MM.1S (cell line): ENCODE measurements at regions not wholly inside any gene's neighbourhood (a gene's known extent, or its start where the extent isn't known, plus 50 kb on each side); places are given as distances from the start of the nearest gene placed in this dataset.

ENCODE experiments used
- DNase-seq: peaks from one replicate; pipeline ENCODE4 v3.0.0-alpha.2; 2015
- H2AFZ ChIP-seq: fragments of 300-600 bp; sonication (generic); 2 replicates; pipeline ENCODE4 v1.6.0; 2016; ENCODE audit warnings: antibody characterized with exemption, low read length
- H3F3A ChIP-seq: fragments of 300-600 bp; sonication (generic); 2 replicates; pipeline ENCODE4 v1.6.1; 2016; ENCODE audit warnings: mild to moderate bottlenecking, antibody characterized with exemption, low read length, moderate library complexity, mixed read lengths; ENCODE audit not compliant: insufficient read depth
- H3K27ac ChIP-seq: fragments of 300-600 bp; sonication (generic); 2 replicates; pipeline ENCODE4 v1.5.1; 2016; ENCODE audit warnings: mild to moderate bottlenecking, low read length
- H3K27me3 ChIP-seq: fragments of 300-600 bp; sonication (generic); replicated peaks from 2 replicates; pipeline ENCODE4 v1.6.0; 2016; ENCODE audit warnings: low read length; ENCODE audit not compliant: insufficient read depth
- H3K36me3 ChIP-seq: fragments of 300-600 bp; sonication (generic); replicated peaks from 2 replicates; pipeline ENCODE4 v1.6.1; 2016; ENCODE audit warnings: mild to moderate bottlenecking, low read length, mixed read lengths; ENCODE audit not compliant: insufficient read depth
- H3K4me1 ChIP-seq: fragments of 300-600 bp; sonication (generic); 2 replicates; pipeline ENCODE4 v1.6.1; 2016; ENCODE audit warnings: low read length, mixed read lengths
- H3K4me2 ChIP-seq: fragments of 300-600 bp; sonication (generic); 2 replicates; pipeline ENCODE4 v1.6.0; 2016; ENCODE audit warnings: low read depth, low read length
- H3K4me3 ChIP-seq: fragments of 300-600 bp; sonication (generic); 2 replicates; pipeline ENCODE4 v1.5.1; 2016; ENCODE audit warnings: low read length, mixed read lengths
- H3K79me2 ChIP-seq: fragments of 300-600 bp; sonication (generic); 2 replicates; pipeline ENCODE4 v1.6.1; 2016; ENCODE audit warnings: mixed run types, low read length, mixed read lengths
- H3K9ac ChIP-seq: fragments of 300-600 bp; sonication (generic); 2 replicates; pipeline ENCODE4 v1.6.1; 2016; ENCODE audit warnings: low read length, mixed read lengths
- H3K9me2 ChIP-seq: fragments of 300-600 bp; sonication (generic); replicated peaks from 2 replicates; pipeline ENCODE4 v1.6.1; 2016; ENCODE audit warnings: mild to moderate bottlenecking, low read length, mixed read lengths; ENCODE audit not compliant: insufficient read depth
- H3K9me3 ChIP-seq: fragments of 300-600 bp; sonication (generic); replicated peaks from 2 replicates; pipeline ENCODE4 v1.6.1; 2016; ENCODE audit warnings: mild to moderate bottlenecking, low read length, mixed read lengths; ENCODE audit not compliant: insufficient read depth
- H4K20me1 ChIP-seq: fragments of 300-600 bp; sonication (generic); 2 replicates; pipeline ENCODE4 v1.6.1; 2016; ENCODE audit warnings: mild to moderate bottlenecking, low read length, moderate library complexity, mixed read lengths; ENCODE audit not compliant: insufficient read depth
- EZH2 ChIP-seq: fragments of 300-600 bp; sonication (generic); optimal IDR thresholded peaks from 2 replicates; pipeline ENCODE3; 2017; ENCODE audit warnings: low read depth, mild to moderate bottlenecking, antibody characterized with exemption, low read length, mixed read lengths
- EZH2phosphoT487 ChIP-seq: fragments of 300-600 bp; sonication (generic); IDR thresholded peaks from 2 replicates; pipeline ENCODE4 v1.6.1; 2018; ENCODE audit warnings: antibody characterized with exemption, low read length
- TF ChIP-seq, protein P1 (sequence below): fragments of 300-600 bp; sonication (generic); IDR thresholded peaks from 2 replicates; pipeline ENCODE4 v1.5.1; 2016; ENCODE audit warnings: antibody characterized with exemption, low read length, mixed read lengths

DNA sequence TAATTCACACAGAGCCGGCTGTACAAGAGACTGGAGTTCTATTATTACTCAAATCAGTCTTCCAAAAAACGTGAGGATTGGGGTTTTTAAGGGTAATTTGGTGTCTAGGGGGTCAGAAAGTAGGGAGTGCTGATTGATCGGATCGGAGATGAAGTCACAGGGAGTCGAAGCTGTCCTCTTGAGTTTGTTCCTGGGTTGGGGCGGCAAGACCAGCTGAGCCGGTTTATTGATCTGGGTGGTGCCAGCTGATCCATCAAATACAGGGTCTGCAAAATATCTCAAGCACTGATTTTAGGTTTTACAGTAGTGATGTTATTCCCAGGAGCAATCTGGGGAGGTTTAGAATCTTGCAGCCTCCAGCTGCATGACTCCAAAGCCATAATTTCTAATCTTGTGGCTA is 262.7 kb downstream of the KCNRG start:
- Histone ChIP-seq H3K9me2 (no peaks in the 10 kb centered on the region), H3K9ac (no peak overlapping the region), H3K36me3 (no peaks in the 10 kb centered on the region), H3K27me3 (no peaks in the 10 kb centered on the region), H2AFZ (no peak overlapping the region), H3K4me3 (no peak overlapping the region), H3K27ac (no peak overlapping the region), H4K20me1 (no peaks in the 10 kb centered on the region), H3K4me2 (no peak overlapping the region), H3F3A (no peaks in the 10 kb centered on the region), H3K4me1 (no peaks in the 10 kb centered on the region), H3K9me3 (no peaks in the 10 kb centered on the region), H3K79me2 (no peaks in the 10 kb centered on the region)
- no peak for DNase-seq
- no peak for TF ChIP-seq EZH2
- TF ChIP-seq, protein P1, sequence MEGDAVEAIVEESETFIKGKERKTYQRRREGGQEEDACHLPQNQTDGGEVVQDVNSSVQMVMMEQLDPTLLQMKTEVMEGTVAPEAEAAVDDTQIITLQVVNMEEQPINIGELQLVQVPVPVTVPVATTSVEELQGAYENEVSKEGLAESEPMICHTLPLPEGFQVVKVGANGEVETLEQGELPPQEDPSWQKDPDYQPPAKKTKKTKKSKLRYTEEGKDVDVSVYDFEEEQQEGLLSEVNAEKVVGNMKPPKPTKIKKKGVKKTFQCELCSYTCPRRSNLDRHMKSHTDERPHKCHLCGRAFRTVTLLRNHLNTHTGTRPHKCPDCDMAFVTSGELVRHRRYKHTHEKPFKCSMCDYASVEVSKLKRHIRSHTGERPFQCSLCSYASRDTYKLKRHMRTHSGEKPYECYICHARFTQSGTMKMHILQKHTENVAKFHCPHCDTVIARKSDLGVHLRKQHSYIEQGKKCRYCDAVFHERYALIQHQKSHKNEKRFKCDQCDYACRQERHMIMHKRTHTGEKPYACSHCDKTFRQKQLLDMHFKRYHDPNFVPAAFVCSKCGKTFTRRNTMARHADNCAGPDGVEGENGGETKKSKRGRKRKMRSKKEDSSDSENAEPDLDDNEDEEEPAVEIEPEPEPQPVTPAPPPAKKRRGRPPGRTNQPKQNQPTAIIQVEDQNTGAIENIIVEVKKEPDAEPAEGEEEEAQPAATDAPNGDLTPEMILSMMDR, result no peak
- TF ChIP-seq EZH2phosphoT487, result no peak

DNA sequence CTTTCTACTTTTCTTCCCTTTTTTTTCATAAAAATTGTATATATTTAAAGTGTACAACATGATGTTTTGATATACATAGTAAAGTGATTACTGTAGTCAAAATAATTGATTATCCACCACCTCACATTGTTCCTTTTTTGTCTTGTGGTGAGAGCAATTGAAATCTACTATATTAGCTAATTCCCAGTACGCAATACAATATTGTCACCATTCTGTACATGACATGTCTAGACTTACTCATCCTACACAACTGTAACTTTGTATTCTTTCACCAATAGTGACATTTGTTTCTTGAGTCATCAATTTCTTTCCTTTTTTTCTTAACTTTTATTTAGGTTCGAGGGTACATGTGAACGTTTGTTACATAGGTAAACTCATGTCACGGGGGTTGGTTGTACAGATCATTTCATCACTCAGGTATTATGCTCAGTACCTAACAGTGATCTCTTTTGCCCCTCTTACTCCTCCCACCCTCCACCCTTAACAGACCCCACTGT is 265.2 kb downstream of the KCNRG start:
- Histone ChIP-seq H3K9me2 (no peaks in the 10 kb centered on the region), H3K4me2 (no peak overlapping the region), H3K79me2 (no peaks in the 10 kb centered on the region), H3K4me1 (peaks cover 18% of the 10 kb centered on the region), H3K9ac (no peak overlapping the region), H3K36me3 (no peaks in the 10 kb centered on the region), H3K27ac (no peak overlapping the region), H4K20me1 (no peaks in the 10 kb centered on the region), H2AFZ (no peak overlapping the region), H3F3A (peaks cover 4% of the 10 kb centered on the region; the same call in 1 of the 2 replicates), H3K27me3 (no peaks in the 10 kb centered on the region), H3K4me3 (no peak overlapping the region), H3K9me3 (no peaks in the 10 kb centered on the region)
- DNase-seq, result no peak
- TF ChIP-seq EZH2phosphoT487, result no peak
- no peak for TF ChIP-seq EZH2
- TF ChIP-seq, protein P1, result no peak

DNA sequence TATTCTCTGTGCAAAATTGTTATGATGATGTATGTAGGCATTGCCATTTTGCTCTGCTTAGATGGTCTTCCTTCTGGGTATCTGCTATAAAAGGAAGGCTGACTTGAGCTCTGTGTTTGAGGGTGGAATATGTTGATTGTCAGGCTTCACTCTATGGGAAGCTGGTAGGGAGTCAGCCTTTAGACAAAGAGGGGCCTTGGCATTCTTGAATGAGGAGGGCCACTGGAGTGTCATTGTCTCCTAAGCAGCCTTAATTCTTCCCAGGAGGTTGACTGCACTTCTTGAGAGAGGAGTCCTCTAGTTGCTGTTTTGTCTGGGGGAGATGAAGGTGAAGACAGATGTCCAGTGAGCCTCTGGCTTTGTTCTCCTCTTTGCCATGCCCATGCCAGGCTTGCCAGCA is 266.8 kb downstream of the KCNRG start:
- DNase-seq, result no peak
- H4K20me1 ChIP-seq, result no peaks in the 10 kb centered on the region
- H3K4me2 ChIP-seq, result no peak overlapping the region
- H3K36me3 ChIP-seq, result no peaks in the 10 kb centered on the region
- H3K9me3 ChIP-seq, result no peaks in the 10 kb centered on the region
- H3K9ac ChIP-seq, result no peak overlapping the region
- H3K4me1 ChIP-seq, result peaks cover 22% of the 10 kb centered on the region
- H2AFZ ChIP-seq, result no peak overlapping the region
- no peaks in the 10 kb centered on the region for H3K27me3 ChIP-seq
- H3K27ac ChIP-seq, result no peak overlapping the region
- H3K9me2 ChIP-seq, result no peaks in the 10 kb centered on the region
- no peak overlapping the region for H3K4me3 ChIP-seq
- no peaks in the 10 kb centered on the region for H3K79me2 ChIP-seq
- peaks cover 4% of the 10 kb centered on the region; the same call in 1 of the 2 replicates for H3F3A ChIP-seq
- TF ChIP-seq EZH2 (no peak), EZH2phosphoT487 (no peak)
- TF ChIP-seq, protein P1, result no peak
